ENCODE measurements at regions not wholly inside any gene's neighbourhood (a gene's known extent, or its start where the extent isn't known, plus 50 kb on each side); places are given as distances from the start of the nearest gene placed in this dataset.

DNA sequence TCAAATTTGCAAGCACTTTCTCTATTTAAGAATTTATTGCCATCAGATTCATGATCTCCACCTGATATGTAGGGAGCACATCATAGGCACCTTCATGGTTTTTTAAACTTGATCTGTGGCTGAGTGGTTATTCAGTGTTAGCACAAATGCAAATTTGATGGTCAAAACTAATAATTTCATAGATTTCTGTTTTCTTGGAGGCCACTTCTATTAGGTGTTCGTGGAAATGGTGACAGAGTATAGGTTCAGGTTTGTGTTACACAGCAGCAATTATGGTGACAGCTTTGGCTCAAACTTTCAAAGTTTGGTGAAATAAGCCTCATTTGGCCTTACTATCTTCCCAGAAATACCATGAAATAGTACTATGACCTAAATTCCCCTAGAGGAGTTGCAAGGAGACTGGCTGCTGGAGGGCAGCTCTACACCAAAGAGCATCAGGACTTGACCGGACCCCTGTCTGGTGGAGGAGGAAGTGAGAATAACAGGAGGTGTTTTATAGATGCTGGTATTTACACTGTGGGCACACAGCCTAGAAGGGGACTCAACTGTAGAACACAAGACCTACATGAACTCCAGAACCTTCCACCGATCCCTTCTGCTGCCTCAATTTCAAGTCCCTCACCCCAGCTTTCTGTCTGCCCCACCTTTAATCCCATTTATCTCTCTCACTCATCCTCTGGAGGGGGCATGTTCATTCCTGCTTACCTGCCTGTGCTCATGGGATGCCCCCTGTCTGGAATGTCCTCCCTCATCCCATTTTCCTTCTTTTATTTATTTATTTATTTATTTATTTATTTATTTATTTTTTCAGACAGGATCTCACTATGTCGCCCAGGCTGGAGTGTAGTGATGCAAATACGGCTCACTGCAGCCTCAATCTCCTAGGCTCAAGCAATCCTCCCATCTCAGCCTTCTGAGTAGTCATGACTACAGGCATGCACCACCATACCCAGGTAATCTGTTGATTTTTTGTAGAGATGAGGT is 132.9 kb upstream of the SIX2 start:
- no peak for DNase-seq (ENCODE audit: low spot score)

- no peak for DNase-seq (ENCODE audit: low spot score)
Observed at GRCh38 chr2:45140675-45141074, 131.4 kb upstream of the SIX2 start.

- DNase-seq (ENCODE audit: low spot score), result no peak
Observed at GRCh38 chr2:45138904-45139303, 129.7 kb upstream of the SIX2 start.

- DNase-seq (ENCODE audit: low spot score), result no peak
Observed at GRCh38 chr2:45137966-45138695, 128.9 kb upstream of the SIX2 start.

DNA sequence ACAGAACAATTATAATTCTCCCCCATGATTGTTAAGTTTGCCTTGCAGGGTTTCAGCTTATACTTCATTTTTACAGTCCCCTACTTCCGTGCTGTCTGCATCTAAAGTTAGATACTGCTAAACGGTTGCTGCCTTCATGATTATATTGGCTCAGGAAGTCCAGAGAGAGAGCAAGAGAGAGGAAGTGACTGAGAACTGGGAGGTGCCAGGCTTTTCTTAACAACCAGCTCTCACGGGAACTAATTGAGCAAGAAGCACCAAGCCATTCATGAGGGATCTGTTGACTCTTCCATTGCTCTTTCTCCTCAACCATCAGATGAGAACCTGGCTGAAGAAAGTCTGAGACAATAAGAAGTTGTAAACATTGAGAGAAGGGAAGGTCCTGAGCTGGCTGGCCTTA is 125.5 kb upstream of the SIX2 start:
- DNase-seq (ENCODE audit: low spot score), result no peak

- DNase-seq (ENCODE audit: low spot score), result no peak
Observed at GRCh38 chr2:45134014-45134413, 124.8 kb upstream of the SIX2 start.

DNA sequence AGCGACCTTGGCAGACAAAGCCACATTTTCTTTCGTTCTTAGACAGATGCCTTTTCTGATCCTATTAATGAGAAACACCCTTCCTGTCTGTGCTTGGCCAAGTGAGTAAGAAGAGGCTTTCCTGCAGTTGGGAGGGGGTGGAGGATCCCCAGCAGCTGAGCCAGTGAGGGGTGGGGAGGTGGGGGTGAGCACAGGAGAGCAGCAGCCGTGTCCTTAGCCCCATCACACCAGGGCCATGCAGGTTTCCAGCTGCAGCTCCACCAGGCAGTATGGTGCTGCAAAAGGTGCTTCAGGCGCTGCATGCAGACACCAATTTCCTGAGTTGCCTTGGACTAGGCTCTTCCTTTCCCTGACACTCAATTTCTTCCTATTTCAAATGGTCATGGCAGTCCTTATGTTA is 123.3 kb upstream of the SIX2 start:
- DNase-seq (ENCODE audit: low spot score), result no peak

- no peak for DNase-seq (ENCODE audit: low spot score)
Observed at GRCh38 chr2:45131587-45131986, 122.3 kb upstream of the SIX2 start.

DNA sequence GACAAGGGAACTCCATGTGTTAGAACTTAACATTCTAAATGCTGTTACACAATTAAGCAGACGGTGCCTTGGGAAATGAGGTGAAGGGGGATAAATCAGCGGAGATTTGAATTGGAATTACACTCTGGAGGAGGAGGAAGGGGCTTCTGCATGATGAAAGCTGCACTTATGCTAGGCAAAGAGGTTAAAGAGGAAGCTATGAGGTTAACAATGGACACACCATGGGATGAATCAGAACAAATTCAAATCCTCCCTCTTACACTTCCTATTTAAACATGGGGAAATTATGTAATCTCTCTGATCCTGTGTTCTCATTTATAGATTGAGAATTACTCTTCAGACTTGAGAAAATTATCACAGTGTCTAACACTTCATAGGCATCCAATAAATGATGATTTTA is 121.5 kb upstream of the SIX2 start:
- DNase-seq (ENCODE audit: low spot score), result no peak

- DNase-seq (ENCODE audit: low spot score), result no peak
Observed at GRCh38 chr2:45128580-45128997, 119.3 kb upstream of the SIX2 start.

DNA sequence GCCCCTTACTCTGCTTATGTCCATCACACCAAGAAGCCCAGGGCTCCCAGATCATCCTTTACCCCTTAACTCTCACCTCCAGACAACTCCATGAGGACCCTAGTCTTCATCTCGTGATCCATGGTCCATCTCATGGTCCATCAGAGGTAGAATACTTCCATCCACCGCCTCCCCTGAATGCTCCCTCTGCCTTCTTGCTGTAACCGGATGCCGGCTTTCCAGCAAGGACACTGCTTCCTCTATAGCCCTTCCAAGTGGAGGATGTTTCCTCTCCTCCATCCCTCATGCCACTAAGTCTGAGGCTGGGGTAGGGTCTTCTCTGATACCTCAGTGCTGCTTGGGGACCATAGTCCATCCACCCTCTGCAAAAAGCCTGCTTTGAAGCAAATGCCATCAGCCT is 118.6 kb upstream of the SIX2 start:
- DNase-seq (ENCODE audit: low spot score), result no peak

DNA sequence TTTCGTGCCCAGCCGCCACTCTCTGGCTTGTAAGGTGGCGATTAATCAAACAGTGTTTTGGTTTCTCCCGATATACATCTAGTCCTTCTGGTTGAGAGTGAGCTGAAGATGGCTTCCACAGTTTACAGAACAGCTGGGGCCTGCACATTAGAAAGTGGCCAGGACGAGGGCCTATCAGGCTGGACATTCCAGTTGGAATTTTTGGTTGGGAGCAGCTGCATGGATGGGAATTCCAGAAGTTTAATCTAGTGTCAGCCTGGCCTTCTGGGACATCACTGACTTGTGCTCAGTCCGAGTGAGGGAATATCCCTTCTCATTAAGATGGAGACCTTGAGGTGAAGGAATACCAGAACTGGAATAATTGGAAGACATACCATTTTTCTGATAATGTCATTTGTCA is 118.1 kb upstream of the SIX2 start:
- no peak for DNase-seq (ENCODE audit: low spot score)

DNA sequence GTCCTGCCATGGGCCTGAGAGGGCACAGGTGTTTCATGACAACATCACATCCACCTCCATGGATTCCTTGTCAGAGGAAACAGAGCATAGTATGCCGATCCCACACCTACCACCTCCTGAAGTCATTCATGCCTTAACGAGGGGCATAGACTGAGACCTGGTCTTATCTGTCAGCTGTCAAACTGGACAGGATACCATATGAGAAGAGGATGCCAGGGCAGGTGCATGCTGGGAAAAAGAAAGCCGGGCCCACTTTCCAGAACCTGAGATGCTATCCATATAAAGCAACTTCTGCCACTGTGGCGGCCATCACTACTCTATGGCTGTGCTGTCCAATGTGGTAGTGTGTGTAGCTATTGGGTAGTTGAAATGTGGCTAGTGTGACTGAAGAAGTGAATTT is 116.0 kb upstream of the SIX2 start:
- no peak for DNase-seq (ENCODE audit: low spot score)

DNA sequence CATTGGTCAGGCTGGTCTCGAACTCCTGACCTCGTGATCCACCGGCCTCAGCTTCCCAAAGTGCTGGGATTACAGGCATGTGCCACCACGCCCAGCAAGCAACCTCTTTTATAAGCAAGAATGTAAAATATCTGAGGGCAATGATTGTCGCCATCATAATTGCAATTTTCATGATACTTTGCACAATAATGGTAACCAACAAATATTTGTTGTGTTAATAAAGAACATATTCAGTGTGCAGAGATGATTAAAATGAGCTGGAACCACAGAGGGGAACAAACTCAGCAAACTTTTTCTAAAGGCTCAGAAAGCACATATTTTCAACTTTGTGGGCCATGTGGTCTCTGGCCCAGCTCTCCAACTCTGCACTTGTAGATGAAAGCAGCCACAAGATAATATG is 115.2 kb upstream of the SIX2 start:
- no peak for DNase-seq (ENCODE audit: low spot score)

- DNase-seq (ENCODE audit: low spot score), result no peak
Observed at GRCh38 chr2:45123521-45124191, 114.4 kb upstream of the SIX2 start.

DNA sequence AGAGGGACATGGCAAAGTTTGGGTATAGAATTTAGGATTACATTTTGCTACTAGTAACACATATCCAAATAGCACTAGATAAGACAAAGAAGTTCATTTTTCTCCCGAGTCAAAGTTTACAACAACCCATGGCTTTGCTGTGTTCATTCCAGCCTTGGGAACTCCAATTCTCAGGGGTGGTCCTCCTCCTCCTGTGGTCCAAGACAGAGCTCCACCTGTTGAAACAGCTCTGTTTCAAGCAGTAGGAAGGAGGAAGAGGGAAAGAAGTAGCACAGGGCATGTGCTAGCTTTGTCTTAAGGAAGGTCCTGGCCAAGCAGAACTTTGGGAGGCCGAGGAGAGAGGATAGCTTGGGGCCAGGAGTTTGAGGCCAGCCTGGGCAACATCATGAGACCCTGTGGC is 113.8 kb upstream of the SIX2 start:
- no peak for DNase-seq (ENCODE audit: low spot score)

- DNase-seq (ENCODE audit: low spot score), result no peak
Observed at GRCh38 chr2:45121236-45121927, 112.1 kb upstream of the SIX2 start.

GRCh38 chr2:45120546-45120945 is 111.3 kb upstream of the SIX2 start:
- no peak for DNase-seq (ENCODE audit: low spot score)

- no peak for DNase-seq (ENCODE audit: low spot score)
Observed at GRCh38 chr2:45119855-45120254, 110.6 kb upstream of the SIX2 start.

GRCh38 chr2:45119038-45119437 is 109.8 kb upstream of the SIX2 start:
- DNase-seq (ENCODE audit: low spot score), result no peak

- DNase-seq (ENCODE audit: low spot score), result no peak
Observed at GRCh38 chr2:45117383-45117782, 108.1 kb upstream of the SIX2 start.

DNA sequence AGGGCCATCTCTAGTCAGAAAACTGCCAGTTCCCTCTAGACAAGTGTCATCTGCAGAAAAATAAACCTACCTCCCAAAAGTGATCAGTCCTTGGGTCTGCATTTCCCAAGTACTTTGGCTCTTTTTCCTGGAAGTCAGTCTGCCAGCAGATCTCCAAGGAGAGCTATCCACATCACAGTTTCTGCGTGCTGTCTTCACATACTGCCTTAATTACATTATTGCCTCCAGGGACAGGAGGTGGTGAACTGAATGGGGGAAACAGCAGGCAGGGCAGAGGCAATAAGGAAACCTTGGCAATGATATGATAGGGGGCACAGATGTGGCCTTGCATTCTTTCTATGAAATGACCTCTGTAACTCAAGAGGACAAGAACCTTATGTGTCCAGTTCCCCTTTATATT is 105.9 kb upstream of the SIX2 start:
- DNase-seq (ENCODE audit: low spot score), result no peak
